T-helper 1 cell treated with Interleukin-12 subunit alpha and Interleukin-12 subunit beta and Interleukin-4 antibody, amounts not matched to agents 30 μg/mL and 1 μg/mL, for 36 hours (primary cell): ENCODE measurements at regions not wholly inside any gene's neighbourhood (a gene's known extent, or its start where the extent isn't known, plus 50 kb on each side); places are given as distances from the start of the nearest gene placed in this dataset.

Experiments used
- H3K27ac Mint-ChIP-seq: one replicate; pipeline ENCODE4 v1.8.0; 2021; ENCODE audit warnings: mild to moderate bottlenecking, mixed read lengths
- H3K27me3 Mint-ChIP-seq: one replicate; pipeline ENCODE4 v1.8.0; 2021; ENCODE audit warnings: low read depth, mixed read lengths
- H3K36me3 Mint-ChIP-seq: one replicate; pipeline ENCODE4 v1.8.0; 2021; ENCODE audit warnings: low read depth, mixed read lengths
- H3K4me1 Mint-ChIP-seq: one replicate; pipeline ENCODE4 v1.8.0; 2021; ENCODE audit warnings: low read depth, mixed read lengths
- H3K4me3 Mint-ChIP-seq: one replicate; pipeline ENCODE4 v1.8.0; 2021; ENCODE audit warnings: mild to moderate bottlenecking, moderate library complexity, mixed read lengths
- H3K9me3 Mint-ChIP-seq: one replicate; pipeline ENCODE4 v1.8.0; 2021; ENCODE audit warnings: mixed read lengths

DNA sequence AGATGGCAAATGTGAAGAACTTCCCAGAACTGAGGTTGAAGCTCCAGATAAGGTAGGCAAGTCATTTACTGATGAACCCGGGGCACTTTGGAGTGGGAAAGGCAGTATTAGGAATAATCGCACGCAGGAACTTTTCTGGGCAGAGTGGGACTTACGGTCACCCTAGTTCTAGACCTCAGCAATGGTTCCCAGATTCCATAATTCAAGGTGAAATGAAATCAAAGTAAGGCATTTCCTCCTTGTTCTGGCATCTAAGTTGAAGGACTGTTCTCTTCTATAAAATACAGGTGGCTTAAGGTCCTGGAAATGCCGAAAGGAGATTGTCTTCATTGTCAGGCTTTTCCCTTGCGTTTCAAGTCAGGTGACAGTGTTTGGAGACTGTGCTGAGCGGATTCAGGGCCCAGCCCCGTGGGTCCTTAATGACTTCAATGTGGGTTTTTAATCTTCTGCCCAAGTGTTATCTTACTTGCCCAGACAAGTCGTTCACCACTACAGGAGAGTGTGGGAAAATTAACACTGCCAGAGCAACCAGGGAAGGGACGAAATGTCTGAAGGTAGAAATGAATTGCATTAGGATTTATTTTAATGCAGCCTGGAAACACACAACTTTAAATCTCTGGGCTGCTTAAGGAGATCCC lies 52.1 kb upstream of the STOX2 start:
- H3K27me3 Mint-ChIP-seq = peaks cover 7% of the 10 kb centered on the region
- H3K27ac Mint-ChIP-seq = no peak overlapping the region
- H3K9me3 Mint-ChIP-seq = no peaks in the 10 kb centered on the region
- H3K36me3 Mint-ChIP-seq = no peaks in the 10 kb centered on the region
- no peak overlapping the region for H3K4me3 Mint-ChIP-seq
- H3K4me1 Mint-ChIP-seq = no peaks in the 10 kb centered on the region

- Mint-ChIP-seq H3K4me1 (no peaks in the 10 kb centered on the region), H3K4me3 (no peak overlapping the region), H3K9me3 (no peaks in the 10 kb centered on the region), H3K36me3 (no peaks in the 10 kb centered on the region), H3K27ac (no peak overlapping the region), H3K27me3 (peaks cover 4% of the 10 kb centered on the region)
Measured at GRCh38 chr4:183853548-183853940, 51.6 kb upstream of the STOX2 start.
